ENCODE measurements at regions not wholly inside any gene's neighbourhood (a gene's known extent, or its start where the extent isn't known, plus 50 kb on each side); places are given as distances from the start of the nearest gene placed in this dataset.

GRCh38 chr17:77708936-77709335 is 249.6 kb upstream of the TNRC6C start:
- Histone ChIP-seq H3K4me1 (ENCODE audit: insufficient read depth, low read length) (no peaks in the 10 kb centered on the region), H3K9ac (ENCODE audit: insufficient read depth, low read depth, low read length) (no peak overlapping the region), H3K27ac (ENCODE audit: extremely low read length, insufficient read depth, low read length) (no peak overlapping the region), H3K36me3 (replicated peaks in 1 of 2; ENCODE audit: control insufficient read depth in 1 of 2, insufficient read depth in 2 of 2, low read length in 2 of 2) (no peaks in the 10 kb centered on the region), H3K4me2 (ENCODE audit: low read depth, low read length) (no peak overlapping the region), H3K79me2 (ENCODE audit: insufficient read depth, low read length) (no peaks in the 10 kb centered on the region), H3K9me3 (ENCODE audit: low read length) (peaks cover 17% of the 10 kb centered on the region), H3K27me3 (ENCODE audit: control insufficient read depth in 1 of 2, insufficient read depth in 2 of 2, low read length in 2 of 2) (peaks cover 0 to 42% of the 10 kb centered on the region in 2 experiments; a peak in 4 of 5 replicates), H2AFZ (ENCODE audit: low read length) (no peak overlapping the region), H4K20me1 (ENCODE audit: insufficient read depth, low read length) (no peaks in the 10 kb centered on the region), H3K4me3 (replicated peaks in 1 of 3; ENCODE audit: insufficient read depth in 1 of 3, low read depth in 2 of 3, low read length in 3 of 3) (no peak overlapping the region)
- no peak for DNase-seq (ENCODE audit: low spot score)
- 44% methylated on average over 8 of the region's 8 CpGs for WGBS (ENCODE audit: low lambda C conversion rate)
- ATAC-seq: no peak
- BruUV-seq (replicated peaks): no TSS peak
- POLR2A ChIA-PET: no interaction called here
- no peak for FAIRE-seq
- in situ Hi-C loops (cut with HindIII; ENCODE audit: extremely low pct_ligation_motif_present, low pct_unique_long_range_greater_than_20kb) (no loop called here), intact Hi-C loops (cut with micrococcal nuclease; ENCODE audit: unreplicated experiment) (no loop called here)
- CTCF ChIA-PET (ENCODE audit: low intra/inter-chr PET ratio, low total read pairs): no interaction called here
- TF ChIP-seq THAP11 (CRISPR knock-in tag; IDR thresholded peaks at IDR 0.05) (no peak), ZNF576 (CRISPR knock-in tag; IDR thresholded peaks at IDR 0.05) (no peak), ATF7 (IDR thresholded peaks at IDR 0.05) (no peak), ATF7 (CRISPR knock-in tag; IDR thresholded peaks at IDR 0.05) (no peak), AHDC1 (CRISPR knock-in tag; IDR thresholded peaks at IDR 0.05; ENCODE audit: borderline replicate concordance) (no peak), SMAD9 (CRISPR knock-in tag; IDR thresholded peaks at IDR 0.05) (no peak), DNMT1 (CRISPR knock-in tag; IDR thresholded peaks at IDR 0.05) (no peak), CAMTA2 (CRISPR knock-in tag; IDR thresholded peaks at IDR 0.05; ENCODE audit: borderline replicate concordance) (no peak), CCAR2 (optimal IDR thresholded peaks at IDR 0.05; ENCODE audit: low read depth, low read length) (no peak), AFF4 (CRISPR knock-in tag; IDR thresholded peaks at IDR 0.05) (no peak), FOXP4 (CRISPR knock-in tag; IDR thresholded peaks at IDR 0.05) (no peak), ZNF704 (CRISPR knock-in tag; IDR thresholded peaks at IDR 0.05; ENCODE audit: borderline replicate concordance) (no peak), YEATS2 (CRISPR knock-in tag; IDR thresholded peaks at IDR 0.05; ENCODE audit: borderline replicate concordance) (no peak)

All from HepG2 (cell line).